T-helper 17 cell (primary cell): ENCODE measurements at regions not wholly inside any gene's neighbourhood (a gene's known extent, or its start where the extent isn't known, plus 50 kb on each side); places are given as distances from the start of the nearest gene placed in this dataset.
"Not testable (repeated sequence)": the region's sequence is repeated elsewhere in the genome, so short reads cannot be mapped to it uniquely, and the experiment has no call there.

Source experiments
- ATAC-seq: fragments of 150-1000 bp; cut with Tn5 transposase; 2 replicates; pipeline ENCODE4 v1.10.0; 2021; ENCODE audit warnings: mild to moderate bottlenecking, moderate library complexity
- DNase-seq, 3 donors: peaks; one replicate each; pipeline versions ENCODE4 v3.0.0 to v3.0.0-alpha.2; 2020 to 2021
- H3K9me3 ChIP-seq: one replicate; pipeline ENCODE4 v1.7.0; 2013; ENCODE audit warnings: low read length, mild to moderate bottlenecking; ENCODE audit not compliant: control insufficient read depth, poor library complexity, severe bottlenecking
- H3K27ac Mint-ChIP-seq: one replicate; pipeline ENCODE4 v1.8.0; 2022; ENCODE audit warnings: mild to moderate bottlenecking, moderate library complexity, mixed read lengths
- H3K27me3 Mint-ChIP-seq: one replicate; pipeline ENCODE4 v1.8.0; 2022; ENCODE audit warnings: mixed read lengths
- H3K36me3 Mint-ChIP-seq: one replicate; pipeline ENCODE4 v1.8.0; 2022; ENCODE audit warnings: low read depth, mixed read lengths
- H3K4me1 Mint-ChIP-seq: one replicate; pipeline ENCODE4 v1.8.0; 2022; ENCODE audit warnings: mild to moderate bottlenecking, mixed read lengths
- H3K4me3 Mint-ChIP-seq: one replicate; pipeline ENCODE4 v1.8.0; 2022; ENCODE audit warnings: mild to moderate bottlenecking, moderate library complexity, mixed read lengths

DNA sequence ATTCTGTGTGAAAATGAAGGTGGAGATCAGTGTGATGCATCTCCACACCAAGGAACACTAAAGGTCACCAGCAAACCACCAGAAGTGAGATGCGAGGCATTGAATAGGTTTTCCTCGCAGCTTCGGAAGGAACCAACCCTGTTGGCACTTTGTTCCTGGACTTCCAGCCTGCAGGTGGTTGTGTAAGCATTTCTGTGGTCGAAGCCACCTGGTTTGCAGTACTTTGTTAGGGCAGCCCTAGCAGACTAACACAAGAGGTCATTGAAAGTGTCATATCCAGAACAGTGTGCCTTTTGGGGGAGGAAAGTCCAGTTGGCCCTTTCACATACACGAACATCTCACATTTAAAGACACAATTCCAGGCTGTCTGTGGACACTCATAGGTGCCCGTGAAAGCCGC, 237.2 kb upstream of the PLGLB1 start:
- H3K4me1 Mint-ChIP-seq, DNase-seq: not testable (repeated sequence)

DNA sequence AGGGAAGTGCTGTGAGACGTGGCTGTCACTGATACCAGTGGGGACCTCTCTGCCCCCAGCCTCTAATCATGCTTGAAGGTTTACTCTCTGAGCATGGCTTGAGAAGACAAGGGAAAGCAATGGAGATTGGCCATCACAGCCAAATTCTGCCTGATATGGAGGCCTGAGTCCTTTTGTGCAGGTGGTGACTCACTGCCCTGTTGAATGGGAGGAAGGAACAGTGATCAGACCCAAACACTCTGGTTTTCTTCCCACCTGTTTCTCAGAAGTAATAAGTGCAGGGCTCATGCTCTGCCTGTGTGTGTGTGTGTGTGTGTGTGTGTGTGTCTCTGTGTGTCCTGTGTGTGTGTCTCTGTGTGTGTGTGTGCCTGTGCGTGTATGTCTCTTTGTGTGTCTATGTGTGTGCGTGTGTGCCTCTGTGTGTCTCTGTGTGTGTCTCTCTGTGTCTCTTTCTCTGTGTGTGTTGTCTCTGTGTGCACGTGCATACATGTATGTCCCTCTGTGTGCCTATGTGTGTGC, 240.6 kb upstream of the PLGLB1 start:
- not testable (repeated sequence) for DNase-seq, H3K9me3 ChIP-seq, H3K36me3 Mint-ChIP-seq, H3K27me3 Mint-ChIP-seq, H3K4me3 Mint-ChIP-seq, H3K4me1 Mint-ChIP-seq, H3K27ac Mint-ChIP-seq, ATAC-seq

More for the DNA sequence above, 237.2 kb upstream of the PLGLB1 start:
- H3K4me3 Mint-ChIP-seq, H3K9me3 ChIP-seq, H3K36me3 Mint-ChIP-seq, H3K27ac Mint-ChIP-seq, H3K27me3 Mint-ChIP-seq, ATAC-seq: not testable (repeated sequence)

DNA sequence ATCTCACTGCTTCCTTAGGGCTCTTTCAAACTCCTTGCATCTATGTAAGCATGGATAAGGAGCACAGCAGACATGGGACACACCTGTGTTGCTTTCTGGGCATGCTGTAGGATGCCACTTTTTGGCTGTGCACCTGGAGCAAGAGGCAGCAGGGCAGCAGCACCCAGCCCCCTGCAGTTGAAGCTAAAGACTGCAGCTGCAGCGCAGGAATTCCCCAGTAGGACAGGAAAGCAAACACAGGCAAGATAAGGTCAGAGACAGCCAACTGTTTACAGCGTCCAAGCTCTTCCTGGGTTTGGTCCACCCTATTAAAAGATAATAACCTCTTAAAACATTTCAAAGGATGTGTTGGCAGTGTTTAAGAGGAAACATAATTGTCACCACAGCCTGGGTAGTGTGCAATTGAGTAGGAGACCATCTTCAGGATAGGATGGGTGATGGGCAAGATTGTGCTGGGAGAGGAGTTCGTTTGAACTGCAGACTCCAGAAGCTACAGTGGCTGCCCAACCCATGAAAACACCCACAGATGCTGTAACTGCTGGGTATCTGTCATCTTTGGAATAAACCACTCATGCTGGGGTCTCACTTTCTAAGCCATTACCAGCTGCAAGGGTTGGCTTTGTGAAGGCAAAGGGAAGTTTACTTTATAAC, 242.3 kb upstream of the PLGLB1 start:
- H3K4me1 Mint-ChIP-seq, DNase-seq, H3K36me3 Mint-ChIP-seq, H3K27ac Mint-ChIP-seq, H3K27me3 Mint-ChIP-seq, H3K4me3 Mint-ChIP-seq, H3K9me3 ChIP-seq: not testable (repeated sequence)
- peak; percentile 55 for ATAC-seq

DNA sequence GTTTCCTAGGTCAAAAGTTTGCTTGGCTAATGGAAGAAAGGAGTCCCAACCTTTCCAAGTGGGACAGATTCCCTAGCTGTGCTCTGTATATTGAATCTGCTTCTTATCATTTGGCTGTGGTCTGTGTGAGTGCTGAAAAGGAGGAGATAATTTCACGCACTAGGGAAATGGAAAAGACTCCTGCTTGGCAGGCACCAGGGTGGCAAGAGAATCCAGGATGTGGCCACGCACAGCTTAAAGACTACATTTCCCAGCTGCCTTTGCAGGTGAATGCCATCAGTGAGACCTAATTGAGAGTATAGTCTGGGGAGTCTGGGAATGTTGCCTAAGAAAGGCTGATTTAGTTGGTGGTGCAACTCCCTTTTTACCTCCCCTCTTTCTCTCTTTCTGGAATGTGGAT, 253.5 kb upstream of the PLGLB1 start:
- DNase-seq, H3K4me3 Mint-ChIP-seq, H3K27me3 Mint-ChIP-seq, H3K4me1 Mint-ChIP-seq, H3K9me3 ChIP-seq, H3K36me3 Mint-ChIP-seq, H3K27ac Mint-ChIP-seq, ATAC-seq: not testable (repeated sequence)

DNA sequence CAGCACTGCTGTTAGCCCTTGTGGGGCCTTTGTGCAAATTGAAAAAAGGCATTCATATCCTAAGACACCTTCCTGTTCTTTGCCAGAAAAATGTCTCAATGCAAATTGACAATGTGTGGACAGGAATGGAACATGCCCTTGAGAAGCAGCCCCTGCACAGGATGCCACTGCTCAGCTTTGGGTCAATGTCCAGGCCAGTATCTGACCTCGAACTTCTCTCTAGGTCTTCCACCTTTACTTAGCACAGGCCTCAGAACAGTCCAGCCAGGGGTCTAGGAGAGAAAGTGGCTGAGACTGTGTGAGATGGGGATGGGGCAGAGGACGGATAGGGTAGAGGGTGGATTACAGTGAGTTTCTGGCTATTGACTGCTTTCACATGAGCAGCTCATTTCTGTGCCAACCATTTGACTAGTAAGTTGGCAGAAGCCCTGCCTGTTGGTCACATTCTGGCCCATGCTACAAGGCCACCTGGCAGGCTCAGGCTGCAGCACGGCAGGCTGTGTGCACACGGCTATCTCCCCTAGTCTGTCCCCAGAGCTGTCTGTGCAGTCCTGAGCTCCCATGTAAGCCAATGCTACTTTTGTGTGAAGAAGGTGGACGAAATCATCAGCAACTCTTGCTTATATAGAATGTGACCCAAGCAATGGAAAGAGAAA, 254.5 kb upstream of the PLGLB1 start:
- not testable (repeated sequence) for H3K36me3 Mint-ChIP-seq, H3K4me1 Mint-ChIP-seq, ATAC-seq, H3K27ac Mint-ChIP-seq, DNase-seq, H3K4me3 Mint-ChIP-seq, H3K9me3 ChIP-seq, H3K27me3 Mint-ChIP-seq

DNA sequence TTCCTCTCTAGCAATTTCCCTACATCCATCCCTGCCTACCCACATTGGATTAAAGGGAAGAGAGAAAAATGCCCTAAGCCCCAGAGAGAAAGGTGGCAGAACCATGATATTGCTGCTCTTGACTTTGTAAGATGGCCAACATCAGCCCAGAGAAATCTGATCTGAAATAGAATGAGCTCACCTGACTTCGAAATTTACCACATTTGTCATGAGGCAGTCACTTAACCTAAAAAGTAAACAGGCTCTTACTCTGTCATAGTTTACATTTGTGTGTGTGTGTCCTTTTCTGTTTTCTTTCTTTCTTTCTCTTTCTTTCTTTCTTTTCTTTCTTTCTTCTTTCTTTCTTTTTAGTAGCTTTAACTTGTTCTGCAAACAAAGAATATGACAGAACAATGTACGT, 255.0 kb upstream of the PLGLB1 start:
- not testable (repeated sequence) for H3K4me1 Mint-ChIP-seq, H3K36me3 Mint-ChIP-seq, H3K9me3 ChIP-seq, H3K27me3 Mint-ChIP-seq, DNase-seq, H3K27ac Mint-ChIP-seq, ATAC-seq, H3K4me3 Mint-ChIP-seq

DNA sequence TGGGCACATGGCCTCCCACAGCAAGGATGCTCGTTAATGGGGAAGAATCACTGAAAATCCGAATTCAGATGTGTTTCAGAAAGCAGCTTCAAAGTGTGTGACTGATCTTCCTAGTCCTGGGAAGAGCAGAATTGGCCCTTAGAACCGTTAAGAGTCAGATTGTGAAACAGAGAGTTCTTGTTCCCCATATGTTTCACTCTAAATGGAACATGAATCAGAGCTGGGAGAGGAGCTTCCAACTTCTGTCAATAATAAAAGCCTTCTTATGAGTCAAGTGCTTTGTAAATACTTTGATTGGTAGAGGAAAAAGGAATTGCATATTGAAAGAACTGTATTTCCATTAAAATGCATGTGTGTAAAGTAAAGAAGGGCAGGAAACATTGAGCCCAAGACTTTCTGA, 256.1 kb upstream of the PLGLB1 start:
- not testable (repeated sequence) for DNase-seq, H3K36me3 Mint-ChIP-seq, H3K4me1 Mint-ChIP-seq, H3K27ac Mint-ChIP-seq, H3K9me3 ChIP-seq, ATAC-seq, H3K27me3 Mint-ChIP-seq, H3K4me3 Mint-ChIP-seq

DNA sequence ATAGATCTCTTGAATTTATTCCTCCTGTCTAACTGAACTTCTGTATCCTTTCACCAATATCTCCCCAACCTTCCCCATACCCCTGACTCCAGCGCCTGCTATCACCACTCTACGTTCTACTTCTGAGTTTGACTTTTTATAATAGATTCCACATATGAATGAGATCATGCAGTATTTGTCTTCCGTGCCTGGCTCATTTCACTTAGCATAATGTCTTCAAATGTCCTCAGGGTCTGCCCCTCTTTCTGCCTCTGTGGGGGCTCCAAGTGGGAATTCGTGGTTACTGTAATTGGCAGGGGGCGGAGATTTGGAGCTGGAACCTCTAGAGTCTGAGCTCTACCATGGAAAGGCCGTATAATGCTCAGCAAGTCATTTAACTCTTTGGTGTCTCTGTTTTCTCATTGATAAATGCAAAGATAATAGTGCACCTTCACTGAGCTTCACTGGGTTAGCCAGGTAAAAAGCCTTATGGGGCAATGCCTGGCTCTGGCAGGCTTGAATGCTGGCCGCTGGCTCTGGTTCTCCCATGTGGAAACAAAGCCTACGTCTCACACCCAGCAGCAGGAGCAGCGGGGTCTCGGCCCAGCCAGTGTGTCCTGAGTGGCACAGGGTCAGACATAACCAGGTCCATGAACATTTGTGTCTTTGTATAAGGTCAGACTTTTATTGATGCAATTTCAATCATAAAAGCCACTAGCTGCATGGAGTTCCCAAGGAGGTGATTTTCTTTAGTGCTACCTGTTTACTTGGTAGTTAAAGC, 259.1 kb upstream of the PLGLB1 start:
- not testable (repeated sequence) for H3K36me3 Mint-ChIP-seq, ATAC-seq, DNase-seq, H3K9me3 ChIP-seq, H3K27me3 Mint-ChIP-seq, H3K4me1 Mint-ChIP-seq, H3K4me3 Mint-ChIP-seq, H3K27ac Mint-ChIP-seq

DNA sequence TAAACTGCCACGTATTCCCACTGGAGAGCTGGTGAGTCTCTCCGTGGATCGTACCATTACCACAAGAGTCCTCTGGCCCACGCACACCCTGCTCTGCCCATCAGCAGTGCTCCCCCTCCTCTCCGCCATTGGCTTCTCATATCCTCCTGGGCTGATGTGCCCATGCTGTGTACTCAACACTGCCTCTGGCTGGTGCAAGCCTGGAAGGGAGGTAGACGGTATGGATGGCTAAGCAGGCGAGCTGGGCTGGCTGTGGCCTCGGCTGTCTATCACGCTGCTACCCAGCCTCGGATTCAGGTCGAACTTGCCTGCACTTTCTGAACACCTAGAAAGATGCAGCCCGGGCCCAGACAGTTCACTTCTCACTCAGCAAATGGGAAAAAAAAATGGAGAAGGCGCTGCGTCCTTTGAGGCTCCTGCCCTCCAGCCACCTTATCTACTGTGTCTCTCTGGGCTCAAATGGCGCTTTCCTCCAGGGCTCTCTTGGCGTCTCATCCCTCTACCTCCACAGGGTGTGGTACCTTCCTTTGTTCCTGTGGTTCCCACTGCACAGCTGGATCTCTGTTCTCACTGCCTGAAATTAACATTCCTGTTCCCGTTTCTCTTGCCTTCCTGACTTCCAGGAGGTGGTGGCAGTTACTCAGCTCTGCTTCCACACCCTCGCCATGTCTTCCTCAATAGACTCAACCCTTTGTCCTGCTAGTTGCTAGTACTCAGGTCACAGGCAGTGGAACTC, 262.3 kb upstream of the PLGLB1 start:
- not testable (repeated sequence) for ATAC-seq, H3K27me3 Mint-ChIP-seq, H3K4me3 Mint-ChIP-seq, H3K4me1 Mint-ChIP-seq, H3K9me3 ChIP-seq, H3K27ac Mint-ChIP-seq, DNase-seq, H3K36me3 Mint-ChIP-seq

DNA sequence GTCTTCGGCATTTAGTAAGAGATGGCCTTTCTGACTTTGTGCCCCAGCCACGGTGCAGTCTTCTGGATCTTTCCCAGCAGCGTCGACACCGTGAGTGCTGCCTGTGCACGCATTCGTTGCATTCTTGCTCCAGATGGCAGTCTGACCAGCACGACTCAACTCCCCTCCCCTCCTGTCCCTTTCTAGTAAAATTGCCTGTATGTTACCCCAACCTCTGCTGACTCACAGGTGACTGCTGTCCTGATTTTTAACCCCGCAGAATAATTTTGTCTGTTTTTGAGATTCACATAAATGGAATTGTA, 262.8 kb upstream of the PLGLB1 start:
- DNase-seq, H3K27ac Mint-ChIP-seq, ATAC-seq, H3K4me1 Mint-ChIP-seq, H3K36me3 Mint-ChIP-seq, H3K9me3 ChIP-seq, H3K27me3 Mint-ChIP-seq, H3K4me3 Mint-ChIP-seq: not testable (repeated sequence)

DNA sequence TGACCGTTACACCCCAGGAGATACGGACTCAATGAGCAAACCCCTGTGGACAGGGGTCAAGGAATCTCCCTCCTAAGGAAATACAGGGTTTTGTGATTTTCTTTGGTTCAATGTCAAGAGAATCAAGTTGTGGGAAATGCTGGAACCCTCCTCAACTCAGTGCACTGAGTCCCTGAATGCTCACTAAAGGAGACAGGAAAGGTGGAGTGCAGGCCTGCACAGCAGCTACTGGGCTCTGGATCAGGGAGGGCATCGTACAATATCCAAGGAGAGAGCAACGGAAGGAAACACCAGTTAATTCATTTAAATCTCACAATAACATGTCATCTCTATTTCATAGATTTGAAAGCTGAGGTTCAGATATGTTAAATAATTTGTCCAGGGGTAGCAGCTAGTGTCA, 263.5 kb upstream of the PLGLB1 start:
- H3K9me3 ChIP-seq, H3K27me3 Mint-ChIP-seq, DNase-seq, ATAC-seq, H3K4me3 Mint-ChIP-seq, H3K4me1 Mint-ChIP-seq, H3K27ac Mint-ChIP-seq, H3K36me3 Mint-ChIP-seq: not testable (repeated sequence)

DNA sequence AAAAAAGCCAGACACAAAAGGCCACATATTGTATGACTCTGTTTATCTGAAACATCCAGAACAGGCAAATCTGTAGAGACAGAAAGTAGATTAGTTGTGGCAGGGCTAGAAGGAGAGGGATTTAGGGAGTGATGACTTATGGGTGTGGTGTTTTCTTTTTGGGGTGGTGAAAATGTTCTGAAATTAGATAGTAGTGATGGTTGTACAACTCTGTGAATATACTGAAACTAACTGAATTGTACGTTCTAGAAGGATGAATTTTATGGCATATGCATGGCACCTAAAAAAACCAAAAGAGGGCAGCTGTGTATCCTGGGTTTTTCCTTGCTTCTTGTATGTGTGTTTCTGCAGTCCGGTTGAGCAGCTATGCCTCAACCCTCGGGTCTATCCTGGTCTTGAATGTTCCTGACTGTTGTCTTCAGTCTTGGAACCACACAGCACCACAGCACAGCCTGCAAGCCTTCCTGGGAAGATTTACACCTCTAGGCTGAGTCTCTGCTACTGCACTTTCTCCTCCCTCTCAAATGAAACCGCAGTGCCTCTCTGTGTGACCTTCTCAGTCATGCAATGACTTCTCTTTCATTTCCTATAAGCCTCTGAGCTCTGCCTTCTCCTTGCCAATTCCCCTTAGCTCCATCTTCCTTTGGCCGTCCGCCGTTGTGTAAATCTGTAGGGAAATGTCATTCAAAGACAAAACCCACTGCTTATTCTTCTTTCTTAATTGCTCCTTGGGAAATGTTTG, 269.1 kb upstream of the PLGLB1 start:
- not testable (repeated sequence) for H3K4me3 Mint-ChIP-seq, H3K9me3 ChIP-seq, H3K27me3 Mint-ChIP-seq, DNase-seq, H3K36me3 Mint-ChIP-seq, H3K4me1 Mint-ChIP-seq, H3K27ac Mint-ChIP-seq
- ATAC-seq = peak; percentile 58
